GM15510 (cell line): ENCODE measurements at regions not wholly inside any gene's neighbourhood (a gene's known extent, or its start where the extent isn't known, plus 50 kb on each side); places are given as distances from the start of the nearest gene placed in this dataset.

Experiments
- POLR2A ChIP-seq: IDR thresholded peaks from 3 replicates; pipeline ENCODE4 v1.6.1; 2011; ENCODE audit warnings: borderline replicate concordance; ENCODE audit not compliant: insufficient read length; ENCODE audit errors: extremely low read depth

GRCh38 chr7:149644754-149645153 lies 128.6 kb downstream of the ZNF467 start:
- TF ChIP-seq POLR2A, result no peak

- no peak for TF ChIP-seq POLR2A
Measured at GRCh38 chr7:149642589-149642988, 130.8 kb downstream of the ZNF467 start.

- no peak for TF ChIP-seq POLR2A
Measured at GRCh38 chr7:149638566-149639320, 134.6 kb downstream of the ZNF467 start.

- no peak for TF ChIP-seq POLR2A
Measured at GRCh38 chr7:149637911-149638565, 135.3 kb downstream of the ZNF467 start.

- no peak for TF ChIP-seq POLR2A
Measured at GRCh38 chr7:149635561-149636329, 137.6 kb downstream of the ZNF467 start.

GRCh38 chr7:149633976-149634945 lies 136.7 kb upstream of the ZNF746 start:
- no peak for TF ChIP-seq POLR2A

- no peak for TF ChIP-seq POLR2A
Measured at GRCh38 chr7:149627911-149628310, 130.3 kb upstream of the ZNF746 start.

GRCh38 chr7:149626972-149627371 lies 129.4 kb upstream of the ZNF746 start:
- TF ChIP-seq POLR2A, result no peak

- TF ChIP-seq POLR2A, result no peak
Measured at GRCh38 chr7:149625947-149626392, 128.4 kb upstream of the ZNF746 start.

- TF ChIP-seq POLR2A, result no peak
Measured at GRCh38 chr7:149625340-149625946, 127.8 kb upstream of the ZNF746 start.

GRCh38 chr7:149624419-149625339 lies 127.1 kb upstream of the ZNF746 start:
- peak; percentile 96 for TF ChIP-seq POLR2A

- TF ChIP-seq POLR2A, result no peak
Measured at GRCh38 chr7:149624006-149624405, 126.4 kb upstream of the ZNF746 start.
